Esophagus squamous epithelium (tissue), 4 donors: ENCODE measurements at regions not wholly inside any gene's neighbourhood (a gene's known extent, or its start where the extent isn't known, plus 50 kb on each side); places are given as distances from the start of the nearest gene placed in this dataset.

Source experiments
- CTCF ChIP-seq, 6 experiments: fragments of 450-650 bp in 4 of 6; fragments of 200-600 bp in 2 of 6; sonication (generic) in 2 of 6; IDR thresholded peaks; one replicate each; pipeline ENCODE4 v1.5.1; 2016 to 2019; ENCODE audit warnings: antibody characterized with exemption in 6 of 6, mild to moderate bottlenecking in 4 of 6, moderate library complexity in 4 of 6
- POLR2A ChIP-seq, 4 donors: fragments of 450-650 bp; IDR thresholded peaks; one replicate each; pipeline ENCODE4 v1.6.1; 2017; ENCODE audit warnings: antibody characterized with exemption in 4 of 4, mild to moderate bottlenecking in 4 of 4, moderate library complexity in 3 of 4

GRCh38 chr2:237020090-237020489 lies 65.6 kb upstream of the COPS8 start:
- no peak for TF ChIP-seq POLR2A (IDR thresholded peaks at IDR 0.05)
- no peak for TF ChIP-seq CTCF (IDR thresholded peaks at IDR 0.05)
